Mucosa of stomach (tissue), 1 donor: ENCODE measurements at regions not wholly inside any gene's neighbourhood (a gene's known extent, or its start where the extent isn't known, plus 50 kb on each side); places are given as distances from the start of the nearest gene placed in this dataset.

Source experiments
- H3K27me3 ChIP-seq: one replicate; pipeline ENCODE4 v1.7.0; 2013; ENCODE audit warnings: mild to moderate bottlenecking, low read length; ENCODE audit not compliant: control insufficient read depth, insufficient read depth
- H3K36me3 ChIP-seq: one replicate; pipeline ENCODE4 v1.7.0; 2013; ENCODE audit warnings: low read length; ENCODE audit not compliant: control insufficient read depth, insufficient read depth
- H3K4me1 ChIP-seq: one replicate; pipeline ENCODE4 v1.7.0; 2013; ENCODE audit warnings: mild to moderate bottlenecking, low read length; ENCODE audit not compliant: control insufficient read depth, insufficient read depth
- H3K4me3 ChIP-seq: one replicate; pipeline ENCODE4 v1.7.0; 2013; ENCODE audit warnings: low read length
- H3K9ac ChIP-seq: one replicate; pipeline ENCODE4 v1.7.0; 2013; ENCODE audit warnings: mild to moderate bottlenecking, low read length, moderate library complexity
- H3K9me3 ChIP-seq: one replicate; pipeline ENCODE4 v1.7.0; 2013; ENCODE audit warnings: mild to moderate bottlenecking, low read length, moderate library complexity; ENCODE audit not compliant: control insufficient read depth
- donor health status: Pancreatic carcinoma.

- Histone ChIP-seq H3K27me3 (no peaks in the 10 kb centered on the region), H3K36me3 (no peaks in the 10 kb centered on the region), H3K4me3 (no peak overlapping the region), H3K9me3 (no peaks in the 10 kb centered on the region), H3K4me1 (no peaks in the 10 kb centered on the region), H3K9ac (no peak overlapping the region)
These were observed 325.7 kb downstream of the SAMD5 start for GRCh38 chr6:147834084-147834776.

GRCh38 chr6:147837540-147837939, 329.1 kb downstream of the SAMD5 start:
- Histone ChIP-seq H3K9ac (no peak overlapping the region), H3K9me3 (no peaks in the 10 kb centered on the region), H3K36me3 (no peaks in the 10 kb centered on the region), H3K27me3 (no peaks in the 10 kb centered on the region), H3K4me3 (no peak overlapping the region), H3K4me1 (peaks cover 5% of the 10 kb centered on the region)

- Histone ChIP-seq H3K36me3 (no peaks in the 10 kb centered on the region), H3K9ac (no peak overlapping the region), H3K4me3 (no peak overlapping the region), H3K9me3 (no peaks in the 10 kb centered on the region), H3K4me1 (peaks cover 5% of the 10 kb centered on the region), H3K27me3 (no peaks in the 10 kb centered on the region)
These were observed 331.5 kb downstream of the SAMD5 start for GRCh38 chr6:147839708-147840610.

GRCh38 chr6:147841547-147842148, 333.2 kb downstream of the SAMD5 start:
- H3K9me3 ChIP-seq = no peaks in the 10 kb centered on the region
- no peaks in the 10 kb centered on the region for H3K27me3 ChIP-seq
- H3K36me3 ChIP-seq = no peaks in the 10 kb centered on the region
- H3K4me1 ChIP-seq = peaks cover 5% of the 10 kb centered on the region
- no peak overlapping the region for H3K4me3 ChIP-seq
- no peak overlapping the region for H3K9ac ChIP-seq

GRCh38 chr6:147849401-147850330, 341.2 kb downstream of the SAMD5 start:
- no peaks in the 10 kb centered on the region for H3K4me1 ChIP-seq
- H3K36me3 ChIP-seq = no peaks in the 10 kb centered on the region
- no peak overlapping the region for H3K4me3 ChIP-seq
- no peaks in the 10 kb centered on the region for H3K27me3 ChIP-seq
- H3K9ac ChIP-seq = no peak overlapping the region
- H3K9me3 ChIP-seq = no peaks in the 10 kb centered on the region

- no peaks in the 10 kb centered on the region for H3K36me3 ChIP-seq
- no peak overlapping the region for H3K4me3 ChIP-seq
- no peak overlapping the region for H3K9ac ChIP-seq
- H3K4me1 ChIP-seq = no peaks in the 10 kb centered on the region
- H3K27me3 ChIP-seq = no peaks in the 10 kb centered on the region
- H3K9me3 ChIP-seq = no peaks in the 10 kb centered on the region
These were observed 344.3 kb downstream of the SAMD5 start for GRCh38 chr6:147852772-147853171.

GRCh38 chr6:147853574-147853973, 345.1 kb downstream of the SAMD5 start:
- Histone ChIP-seq H3K27me3 (no peaks in the 10 kb centered on the region), H3K9me3 (no peaks in the 10 kb centered on the region), H3K4me3 (no peak overlapping the region), H3K9ac (no peak overlapping the region), H3K36me3 (no peaks in the 10 kb centered on the region), H3K4me1 (no peaks in the 10 kb centered on the region)

- Histone ChIP-seq H3K36me3 (no peaks in the 10 kb centered on the region), H3K9ac (no peak overlapping the region), H3K4me1 (no peaks in the 10 kb centered on the region), H3K4me3 (no peak overlapping the region), H3K9me3 (no peaks in the 10 kb centered on the region), H3K27me3 (no peaks in the 10 kb centered on the region)
These were observed 347.5 kb downstream of the SAMD5 start for GRCh38 chr6:147855803-147856482.

GRCh38 chr6:147856687-147857086, 348.2 kb downstream of the SAMD5 start:
- Histone ChIP-seq H3K27me3 (no peaks in the 10 kb centered on the region), H3K36me3 (no peaks in the 10 kb centered on the region), H3K9me3 (no peaks in the 10 kb centered on the region), H3K4me1 (no peaks in the 10 kb centered on the region), H3K9ac (no peak overlapping the region), H3K4me3 (no peak overlapping the region)

GRCh38 chr6:147858421-147858820, 349.9 kb downstream of the SAMD5 start:
- no peak overlapping the region for H3K9ac ChIP-seq
- no peaks in the 10 kb centered on the region for H3K36me3 ChIP-seq
- H3K9me3 ChIP-seq = no peaks in the 10 kb centered on the region
- no peaks in the 10 kb centered on the region for H3K4me1 ChIP-seq
- no peaks in the 10 kb centered on the region for H3K27me3 ChIP-seq
- no peak overlapping the region for H3K4me3 ChIP-seq

- Histone ChIP-seq H3K9me3 (no peaks in the 10 kb centered on the region), H3K9ac (no peak overlapping the region), H3K36me3 (no peaks in the 10 kb centered on the region), H3K4me3 (no peak overlapping the region), H3K27me3 (no peaks in the 10 kb centered on the region), H3K4me1 (no peaks in the 10 kb centered on the region)
These were observed 350.6 kb downstream of the SAMD5 start for GRCh38 chr6:147859071-147859470.
